Right atrium auricular region (tissue), 2 donors: ENCODE measurements at regions not wholly inside any gene's neighbourhood (a gene's known extent, or its start where the extent isn't known, plus 50 kb on each side); places are given as distances from the start of the nearest gene placed in this dataset.

Experiments used
- DNase-seq: peaks from one replicate; pipeline ENCODE4 v3.0.0-alpha.2; 2019; ENCODE audit warnings: low spot score
- H3K27ac ChIP-seq, 2 donors: fragments of 200-600 bp; sonication (generic); 1 replicate in 1 of 2; 2 replicates in 1 of 2; pipeline ENCODE4 v1.5.1; 2016 to 2019
- H3K27me3 ChIP-seq, 2 donors: fragments of 200-600 bp; sonication (generic); one replicate each; pipeline versions ENCODE4 v1.5.1 to v1.6.0; 2017 to 2019
- H3K36me3 ChIP-seq: fragments of 200-600 bp; sonication (generic); one replicate; pipeline ENCODE4 v1.5.1; 2016
- H3K4me1 ChIP-seq, 2 donors: fragments of 200-600 bp; sonication (generic); one replicate each; pipeline versions ENCODE4 v1.5.1 to v1.6.0; 2017 to 2019
- H3K4me3 ChIP-seq, 2 donors: fragments of 200-600 bp; sonication (generic); 1 replicate in 1 of 2; 2 replicates in 1 of 2; pipeline ENCODE4 v1.5.1; 2017 to 2019; ENCODE audit warnings: mild to moderate bottlenecking in 1 of 2, moderate library complexity in 1 of 2
- H3K9me3 ChIP-seq, 2 donors: fragments of 200-600 bp; sonication (generic); one replicate each; pipeline ENCODE4 v1.5.1; 2019
- CTCF ChIP-seq, 2 donors: fragments of 200-600 bp; sonication (generic); IDR thresholded peaks; one replicate each; pipeline ENCODE4 v1.5.1; 2019; ENCODE audit warnings: antibody characterized with exemption in 2 of 2

DNA sequence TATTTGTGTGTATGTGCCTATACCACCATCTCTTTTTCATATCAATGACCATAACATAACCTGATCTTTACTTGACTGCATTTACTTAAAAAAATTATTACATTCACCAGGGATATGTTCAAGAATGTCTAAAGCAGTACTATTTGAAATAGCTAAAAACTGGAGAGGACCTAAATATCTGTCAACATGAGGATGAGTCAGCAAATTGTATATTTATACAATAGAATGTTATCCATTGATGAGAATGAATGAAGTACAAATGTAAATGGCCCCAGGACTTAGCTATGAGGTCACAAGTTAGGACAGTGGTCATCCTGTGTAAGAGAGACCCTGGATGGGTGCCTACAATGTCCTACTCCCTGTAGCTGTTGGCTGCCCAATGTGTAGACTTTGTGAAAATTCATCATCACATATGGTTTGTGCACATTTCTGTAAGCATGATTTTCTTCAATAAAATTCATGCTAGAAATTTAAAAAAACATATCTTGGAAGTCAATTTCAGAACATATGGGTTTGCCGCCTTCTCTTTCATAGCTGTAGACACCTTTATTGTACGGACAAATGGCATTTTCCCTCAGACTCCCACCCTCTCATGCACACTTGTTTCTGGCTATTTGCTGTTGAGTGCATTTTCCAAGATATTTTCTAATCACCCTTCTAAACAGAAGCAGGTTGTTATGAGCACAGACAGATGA, 202.4 kb downstream of the CDH26 start:
- Histone ChIP-seq H3K4me3 (no peak overlapping the region), H3K4me1 (no peaks in the 10 kb centered on the region), H3K36me3 (no peaks in the 10 kb centered on the region), H3K27me3 (peaks cover 0 to 2% of the 10 kb centered on the region in 2 donors), H3K27ac (no peak overlapping the region), H3K9me3 (peaks cover 0 to 12% of the 10 kb centered on the region in 2 donors)
- TF ChIP-seq CTCF (IDR thresholded peaks at IDR 0.05): no peak
- DNase-seq: no peak

GRCh38 chr20:60167812-60168211, 209.6 kb downstream of the CDH26 start:
- no peak for DNase-seq
- TF ChIP-seq CTCF (IDR thresholded peaks at IDR 0.05): no peak
- H3K36me3 ChIP-seq: no peaks in the 10 kb centered on the region
- no peaks in the 10 kb centered on the region for H3K4me1 ChIP-seq
- no peak overlapping the region for H3K4me3 ChIP-seq
- no peak overlapping the region for H3K27ac ChIP-seq
- no peaks in the 10 kb centered on the region for H3K27me3 ChIP-seq
- H3K9me3 ChIP-seq: no peaks in the 10 kb centered on the region

DNA sequence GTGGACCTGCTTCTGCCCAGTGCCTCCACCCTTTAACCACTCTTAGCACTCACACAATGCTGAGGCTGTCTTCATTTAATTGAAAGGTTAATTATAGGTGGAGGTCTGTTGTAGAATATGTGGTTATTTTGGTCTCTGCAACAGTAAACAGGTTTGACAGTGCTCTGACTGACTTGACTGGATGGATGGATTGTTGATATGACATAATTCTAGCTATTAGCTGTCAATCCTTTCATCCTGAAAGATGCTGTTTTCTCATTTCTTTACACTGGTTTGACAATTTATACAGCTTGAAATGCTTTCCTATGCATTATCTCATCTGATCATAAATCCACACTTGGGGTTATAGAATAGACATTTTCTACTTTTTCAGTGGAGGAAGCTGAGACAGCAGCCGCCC, 210.7 kb downstream of the CDH26 start:
- no peak for TF ChIP-seq CTCF (IDR thresholded peaks at IDR 0.05)
- no peak overlapping the region for H3K4me3 ChIP-seq
- no peaks in the 10 kb centered on the region for H3K4me1 ChIP-seq
- H3K9me3 ChIP-seq: no peaks in the 10 kb centered on the region
- DNase-seq: no peak
- H3K27me3 ChIP-seq: no peaks in the 10 kb centered on the region
- no peaks in the 10 kb centered on the region for H3K36me3 ChIP-seq
- H3K27ac ChIP-seq: no peak overlapping the region

DNA sequence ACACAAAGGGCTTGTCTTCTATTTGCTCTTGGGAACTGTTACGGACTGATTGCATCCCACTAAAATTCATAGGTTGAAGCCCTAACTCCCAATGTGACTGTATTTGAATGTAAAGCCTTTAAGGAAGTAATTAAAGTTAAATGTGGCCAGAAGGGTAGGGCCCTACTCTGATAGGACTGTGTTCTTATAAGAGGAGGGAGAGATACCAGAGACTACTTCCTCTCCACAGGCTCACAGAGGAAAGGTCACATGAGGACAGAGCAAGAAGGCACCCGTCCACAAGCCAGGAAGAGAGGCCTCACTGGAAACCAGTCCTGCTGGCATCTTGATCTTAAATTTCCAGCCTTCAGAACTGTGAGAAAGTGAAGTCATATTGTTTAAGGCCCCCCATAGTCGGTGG, 211.9 kb downstream of the CDH26 start:
- no peak for DNase-seq
- peaks cover 0 to 2% of the 10 kb centered on the region in 2 donors for H3K9me3 ChIP-seq
- H3K4me1 ChIP-seq: no peaks in the 10 kb centered on the region
- no peak for TF ChIP-seq CTCF (IDR thresholded peaks at IDR 0.05)
- no peaks in the 10 kb centered on the region for H3K27me3 ChIP-seq
- H3K36me3 ChIP-seq: no peaks in the 10 kb centered on the region
- H3K4me3 ChIP-seq: no peak overlapping the region
- H3K27ac ChIP-seq: no peak overlapping the region

GRCh38 chr20:60171313-60171712, 213.1 kb downstream of the CDH26 start:
- H3K9me3 ChIP-seq: peaks cover 0 to 3% of the 10 kb centered on the region in 2 donors
- H3K4me1 ChIP-seq: no peaks in the 10 kb centered on the region
- no peaks in the 10 kb centered on the region for H3K27me3 ChIP-seq
- DNase-seq: no peak
- no peak overlapping the region for H3K27ac ChIP-seq
- H3K36me3 ChIP-seq: no peaks in the 10 kb centered on the region
- H3K4me3 ChIP-seq: no peak overlapping the region
- TF ChIP-seq CTCF (IDR thresholded peaks at IDR 0.05): no peak

- Histone ChIP-seq H3K4me1 (no peaks in the 10 kb centered on the region), H3K9me3 (peaks cover 0 to 3% of the 10 kb centered on the region in 2 donors), H3K36me3 (no peaks in the 10 kb centered on the region), H3K27me3 (no peaks in the 10 kb centered on the region), H3K27ac (no peak overlapping the region), H3K4me3 (no peak overlapping the region)
- no peak for DNase-seq
- no peak for TF ChIP-seq CTCF (IDR thresholded peaks at IDR 0.05)
Measured at GRCh38 chr20:60171738-60172137, 213.5 kb downstream of the CDH26 start.
